Activated CD4-positive, alpha-beta T cell treated with anti-CD3 and anti-CD28 coated beads for 48 hours (primary cell): ENCODE measurements at regions not wholly inside any gene's neighbourhood (a gene's known extent, or its start where the extent isn't known, plus 50 kb on each side); places are given as distances from the start of the nearest gene placed in this dataset.
"Not testable (repeated sequence)": the region's sequence is repeated elsewhere in the genome, so short reads cannot be mapped to it uniquely, and the experiment has no call there.

Experiments
- DNase-seq: peaks from one replicate; pipeline ENCODE4 v3.0.0-alpha.2; 2020

- DNase-seq = no peak
Measured at GRCh38 chr9:71361357-71361756, 239.9 kb upstream of the TRPM3 start.

- no peak for DNase-seq
Measured at GRCh38 chr9:71357346-71357745, 235.9 kb upstream of the TRPM3 start.

- no peak for DNase-seq
Measured at GRCh38 chr9:71355884-71356283, 234.5 kb upstream of the TRPM3 start.

- DNase-seq = no peak
Measured at GRCh38 chr9:71353720-71354119, 232.3 kb upstream of the TRPM3 start.

- DNase-seq = no peak
Measured at GRCh38 chr9:71352837-71353236, 231.4 kb upstream of the TRPM3 start.

GRCh38 chr9:71349218-71349617, 227.8 kb upstream of the TRPM3 start:
- no peak for DNase-seq

GRCh38 chr9:71333321-71333720, 211.9 kb upstream of the TRPM3 start:
- DNase-seq = no peak

- no peak for DNase-seq
Measured at GRCh38 chr9:71331603-71332002, 210.2 kb upstream of the TRPM3 start.

GRCh38 chr9:71329873-71330272, 208.5 kb upstream of the TRPM3 start:
- DNase-seq = no peak

GRCh38 chr9:71326360-71326759, 204.9 kb upstream of the TRPM3 start:
- DNase-seq = no peak

GRCh38 chr9:71323357-71323756, 201.9 kb upstream of the TRPM3 start:
- DNase-seq = no peak

- DNase-seq = no peak
Measured at GRCh38 chr9:71322311-71322710, 200.9 kb upstream of the TRPM3 start.

GRCh38 chr9:71308454-71308853, 187.0 kb upstream of the TRPM3 start:
- no peak for DNase-seq

GRCh38 chr9:71306134-71306533, 184.7 kb upstream of the TRPM3 start:
- DNase-seq = no peak

GRCh38 chr9:71303351-71303750, 181.9 kb upstream of the TRPM3 start:
- no peak for DNase-seq

- no peak for DNase-seq
Measured at GRCh38 chr9:71302776-71303175, 181.4 kb upstream of the TRPM3 start.

- DNase-seq = no peak
Measured at GRCh38 chr9:71295928-71296327, 174.5 kb upstream of the TRPM3 start.

GRCh38 chr9:71286146-71286545, 164.7 kb upstream of the TRPM3 start:
- DNase-seq = no peak

- DNase-seq = peak; percentile 53
Measured at GRCh38 chr9:71285191-71285656, 163.8 kb upstream of the TRPM3 start.

GRCh38 chr9:71282116-71282515, 160.7 kb upstream of the TRPM3 start:
- DNase-seq = not testable (repeated sequence)

- no peak for DNase-seq
Measured at GRCh38 chr9:71279151-71279739, 157.8 kb upstream of the TRPM3 start.

GRCh38 chr9:71273613-71274012, 152.2 kb upstream of the TRPM3 start:
- DNase-seq = no peak

GRCh38 chr9:71271602-71272001, 150.2 kb upstream of the TRPM3 start:
- no peak for DNase-seq

GRCh38 chr9:71270554-71270953, 149.1 kb upstream of the TRPM3 start:
- no peak for DNase-seq

- no peak for DNase-seq
Measured at GRCh38 chr9:71269859-71270258, 148.4 kb upstream of the TRPM3 start.
